Heart right ventricle (tissue), 16 donors: ENCODE measurements at regions not wholly inside any gene's neighbourhood (a gene's known extent, or its start where the extent isn't known, plus 50 kb on each side); places are given as distances from the start of the nearest gene placed in this dataset.

Source experiments
- ATAC-seq, 8 donors: fragments of 200-7000 bp; cut with Tn5 transposase; one replicate each; pipeline ENCODE4 v1.9.1; 2020; ENCODE audit warnings: mild to moderate bottlenecking in 8 of 8, moderate library complexity in 8 of 8, moderate number of reproducible peaks in 1 of 8
- DNase-seq, 2 donors: peaks; one replicate each; pipeline ENCODE4 v3.0.0-alpha.2; 2020
- H3K27ac ChIP-seq, 10 donors: fragments of 200-600 bp; sonication (generic) in 2 of 10; one replicate each; pipeline versions ENCODE4 v1.5.0 to v1.8.0; 2020 to 2022; ENCODE audit warnings: mild to moderate bottlenecking in 3 of 10
- H3K27me3 ChIP-seq, 7 donors: fragments of 200-600 bp; one replicate each; pipeline ENCODE4 v1.8.0; 2021 to 2022; ENCODE audit warnings: mild to moderate bottlenecking in 2 of 7
- H3K36me3 ChIP-seq, 9 donors: fragments of 200-600 bp; sonication (generic) in 1 of 9; one replicate each; pipeline versions ENCODE4 v1.5.0 to v1.8.0; 2020 to 2022; ENCODE audit warnings: mild to moderate bottlenecking in 2 of 9
- H3K4me1 ChIP-seq, 9 donors: fragments of 200-600 bp; sonication (generic) in 1 of 9; one replicate each; pipeline versions ENCODE4 v1.5.0 to v1.8.0; 2020 to 2022; ENCODE audit warnings: mild to moderate bottlenecking in 4 of 9
- H3K4me3 ChIP-seq, 10 donors: fragments of 200-600 bp; sonication (generic) in 2 of 10; one replicate each; pipeline versions ENCODE4 v1.5.0 to v1.8.0; 2020 to 2022; ENCODE audit warnings: mild to moderate bottlenecking in 7 of 10, moderate library complexity in 2 of 10
- H3K9me3 ChIP-seq, 11 donors: fragments of 200-600 bp in 10 of 11; sonication (generic) in 2 of 11; one replicate each; pipeline versions ENCODE4 v1.5.0 to v1.8.0; 2013 to 2022; ENCODE audit warnings: mild to moderate bottlenecking in 2 of 11, control low read depth in 1 of 11, moderate library complexity in 1 of 11
- whole genome bisulfite sequencing, 2 donors: extraction: QIAGEN DNeasy Blood & Tissue Kit; methylation state at CpG; one replicate each; pipeline ENCODE4 v1.1.7; 2013; ENCODE audit warnings: inconsistent platforms in 1 of 2; 5-methylcytosine and 5-hydroxymethylcytosine counted together
- intact Hi-C, 10 donors: fragments of 100-400 bp; cut with DNase I; formaldehyde crosslinking; loops; one replicate each; pipeline versions ENCODE4 v1.11.1 to v1.14.2; 2022
- TF ChIP-seq, protein P1 (sequence below), 9 donors: fragments of 200-600 bp; sonication (generic) in 2 of 9; IDR thresholded peaks; one replicate each; pipeline versions ENCODE4 v1.5.0 to v1.8.0; 2021 to 2022; ENCODE audit warnings: antibody characterized with exemption in 9 of 9, mild to moderate bottlenecking in 5 of 9, moderate library complexity in 1 of 9
- donor health status: Arrhythmogenic right ventricular cardiomyopathy.
- donor health status: ischemic (EF 13 %, LVEDD 7.1; RV severe dilation, severe dysfunction).
- donor health status: healthy with polysubstance abuse.
- donor health status: DM: no; HTN: yes; CAD: no.
- donor health status: DM: no; HTN: no; CAD: no.
- donor health status: ischemic (EF 25% LVEDD 6.9; RV normal size, moderate dysfunction).
- donor health status: ischemic (EF 25% LVEDD 5.7; RV mildly dilated, moderate dysfunction).
- donor health status: healthy.
- donor health status: DM: yes; HTN: yes; CAD: no.
- donor health status: Ischemic cardiomyopathy.
- donor health status: ischemic (EF 35%, LVEDD 5.7; RV mildly dilated, moderate dysfunction).
- donor health status: nonischemic (EF 11% LVEDD 7.7; RV severe dilation, severe dysfunction).
- donor health status: DM: yes; HTN: yes; CAD: no.
- donor health status: PGD.
- donor health status: ischemic (EF 29% LVEDD 5.4; RV normal size, mild dysfunction).
- donor health status: nonischemic (EF 23%, LVEDD 6.1; RV moderate dilation, normal function).

- no peak overlapping the region for H3K4me3 ChIP-seq
- no peak overlapping the region for H3K27ac ChIP-seq
- H3K36me3 ChIP-seq: no peaks in the 10 kb centered on the region
- ATAC-seq (peak in 1 of 8 donors; percentile 39), DNase-seq (no peak)
- TF ChIP-seq, protein P1, sequence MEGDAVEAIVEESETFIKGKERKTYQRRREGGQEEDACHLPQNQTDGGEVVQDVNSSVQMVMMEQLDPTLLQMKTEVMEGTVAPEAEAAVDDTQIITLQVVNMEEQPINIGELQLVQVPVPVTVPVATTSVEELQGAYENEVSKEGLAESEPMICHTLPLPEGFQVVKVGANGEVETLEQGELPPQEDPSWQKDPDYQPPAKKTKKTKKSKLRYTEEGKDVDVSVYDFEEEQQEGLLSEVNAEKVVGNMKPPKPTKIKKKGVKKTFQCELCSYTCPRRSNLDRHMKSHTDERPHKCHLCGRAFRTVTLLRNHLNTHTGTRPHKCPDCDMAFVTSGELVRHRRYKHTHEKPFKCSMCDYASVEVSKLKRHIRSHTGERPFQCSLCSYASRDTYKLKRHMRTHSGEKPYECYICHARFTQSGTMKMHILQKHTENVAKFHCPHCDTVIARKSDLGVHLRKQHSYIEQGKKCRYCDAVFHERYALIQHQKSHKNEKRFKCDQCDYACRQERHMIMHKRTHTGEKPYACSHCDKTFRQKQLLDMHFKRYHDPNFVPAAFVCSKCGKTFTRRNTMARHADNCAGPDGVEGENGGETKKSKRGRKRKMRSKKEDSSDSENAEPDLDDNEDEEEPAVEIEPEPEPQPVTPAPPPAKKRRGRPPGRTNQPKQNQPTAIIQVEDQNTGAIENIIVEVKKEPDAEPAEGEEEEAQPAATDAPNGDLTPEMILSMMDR (IDR thresholded peaks at IDR 0.05): no peak
- peaks cover 0 to 9% (median 0%) of the 10 kb centered on the region in 11 donors for H3K9me3 ChIP-seq
- H3K4me1 ChIP-seq: no peaks in the 10 kb centered on the region
- H3K27me3 ChIP-seq: no peaks in the 10 kb centered on the region
- intact Hi-C loops: no loop called here
These were observed 378.1 kb downstream of the HAPSTR1 start for GRCh38 chr16:9469512-9469911.

DNA sequence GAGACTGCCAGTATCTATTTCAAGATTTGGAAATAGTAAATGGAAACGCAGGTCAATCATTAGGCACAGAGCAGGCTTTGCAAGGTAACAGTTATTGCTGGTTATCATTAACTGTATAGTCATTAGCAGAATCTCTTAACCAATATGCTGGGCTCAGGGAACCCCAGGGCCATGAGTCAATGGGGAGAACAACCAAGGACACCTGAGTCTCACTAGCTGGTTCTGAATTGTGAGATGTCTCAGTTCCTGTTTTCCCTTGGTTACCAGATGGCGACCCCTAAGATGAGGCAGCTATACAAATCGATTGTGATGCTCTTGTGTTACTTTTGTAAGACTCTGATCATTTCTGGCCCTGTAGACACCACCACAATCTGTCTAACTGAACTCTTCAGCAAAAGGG, 385.3 kb downstream of the HAPSTR1 start:
- intact Hi-C loops: no loop called here
- TF ChIP-seq, protein P1 (IDR thresholded peaks at IDR 0.05): no peak
- DNase-seq: no peak
- H3K9me3 ChIP-seq: no peaks in the 10 kb centered on the region
- no peaks in the 10 kb centered on the region for H3K4me1 ChIP-seq
- no peak overlapping the region for H3K27ac ChIP-seq
- H3K27me3 ChIP-seq: peaks cover 0 to 14% (median 0%) of the 10 kb centered on the region in 7 donors
- no peak for ATAC-seq
- no peak overlapping the region for H3K4me3 ChIP-seq
- H3K36me3 ChIP-seq: no peaks in the 10 kb centered on the region
- 91 to 96% methylated on average over 3 of the region's 3 CpGs for WGBS, 2 donors

GRCh38 chr16:9479008-9479407, 387.6 kb downstream of the HAPSTR1 start:
- no peak overlapping the region for H3K4me3 ChIP-seq
- H3K27ac ChIP-seq: no peak overlapping the region
- no peaks in the 10 kb centered on the region for H3K36me3 ChIP-seq
- intact Hi-C loops: no loop called here
- H3K27me3 ChIP-seq: peaks cover 0 to 15% (median 0%) of the 10 kb centered on the region in 7 donors
- ATAC-seq: no peak
- WGBS, 2 donors: 62 to 69% methylated on average over 2 of the region's 2 CpGs
- no peak for DNase-seq
- H3K9me3 ChIP-seq: no peaks in the 10 kb centered on the region
- no peaks in the 10 kb centered on the region for H3K4me1 ChIP-seq
- TF ChIP-seq, protein P1 (IDR thresholded peaks at IDR 0.05): peak in 2 of 9 donors; percentile 8 to 19

DNA sequence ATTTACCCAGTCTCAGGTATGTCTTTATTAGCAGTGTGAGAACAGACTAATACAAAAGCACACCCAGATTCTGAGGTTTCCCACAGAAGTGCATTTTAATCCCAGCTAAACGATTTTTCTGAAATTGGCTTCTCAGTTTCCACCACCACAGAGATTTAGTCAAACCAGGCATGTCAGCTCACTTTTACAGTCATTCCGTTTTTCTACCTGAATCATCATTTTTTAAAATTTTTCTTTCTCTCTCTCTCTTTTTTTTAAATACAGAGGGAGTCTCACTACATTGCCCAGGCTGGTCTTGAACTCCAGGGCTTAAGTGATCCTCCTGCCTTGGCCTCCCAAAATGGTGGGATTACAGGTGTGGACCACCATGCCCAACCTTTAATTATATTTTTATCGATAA, 389.1 kb downstream of the HAPSTR1 start:
- 73 to 81% methylated on average over 3 of the region's 3 CpGs for WGBS, 2 donors
- Histone ChIP-seq H3K27me3 (peaks cover 0 to 15% (median 0%) of the 10 kb centered on the region in 7 donors), H3K9me3 (no peaks in the 10 kb centered on the region), H3K4me3 (no peak overlapping the region), H3K4me1 (no peaks in the 10 kb centered on the region), H3K27ac (no peak overlapping the region), H3K36me3 (no peaks in the 10 kb centered on the region)
- intact Hi-C loops: no loop called here
- TF ChIP-seq, protein P1 (IDR thresholded peaks at IDR 0.05): no peak
- ATAC-seq (no peak), DNase-seq (no peak)
